Naive thymus-derived CD4-positive, alpha-beta T cell (primary cell): ENCODE measurements at regions not wholly inside any gene's neighbourhood (a gene's known extent, or its start where the extent isn't known, plus 50 kb on each side); places are given as distances from the start of the nearest gene placed in this dataset.

ENCODE experiments used
- ATAC-seq: fragments of 150-1000 bp; cut with Tn5 transposase; 2 replicates; pipeline ENCODE4 v1.10.0; 2021; ENCODE audit warnings: mild to moderate bottlenecking, moderate library complexity
- CTCF ChIA-PET: fragments of 350-600 bp; sonication (Branson Sonifier 250); formaldehyde crosslinking; loops from one replicate; lab custom pipeline; 2021; ENCODE audit warnings: antibody characterized with exemption; lab: Charles Lee
- POLR2A ChIA-PET: fragments of 350-600 bp; sonication (Branson Sonifier 250); formaldehyde crosslinking; loops from one replicate; lab custom pipeline; 2021; ENCODE audit warnings: antibody characterized with exemption, inconsistent platforms; lab: Charles Lee
- DNase-seq, 9 donors: peaks; one replicate each; pipeline versions ENCODE4 v3.0.0 to v3.0.0-alpha.2; 2020 to 2022; ENCODE audit warnings: mixed read lengths in 1 of 9
- H3K27ac ChIP-seq: one replicate; pipeline ENCODE4 v1.7.0; 2013; ENCODE audit warnings: mild to moderate bottlenecking, low read depth, low read length, moderate library complexity
- H3K27me3 ChIP-seq, 2 donors: one replicate each; pipeline ENCODE4 v1.7.0; 2013; ENCODE audit warnings: low read length in 2 of 2, mild to moderate bottlenecking in 2 of 2, moderate library complexity in 2 of 2; ENCODE audit not compliant: control insufficient read depth in 2 of 2, insufficient read depth in 2 of 2
- H3K36me3 ChIP-seq, 3 experiments: 1 replicate in 2 of 3; 2 replicates in 1 of 3; pipeline ENCODE4 v1.7.0; 2013; ENCODE audit warnings: low read length in 3 of 3, mild to moderate bottlenecking in 3 of 3, moderate library complexity in 1 of 3; ENCODE audit not compliant: insufficient read depth in 3 of 3, control insufficient read depth in 2 of 3
- H3K4me1 ChIP-seq, 2 donors: one replicate each; pipeline ENCODE4 v1.7.0; 2013; ENCODE audit warnings: low read length in 2 of 2, mild to moderate bottlenecking in 2 of 2, moderate library complexity in 1 of 2; ENCODE audit not compliant: control insufficient read depth in 2 of 2, insufficient read depth in 2 of 2
- H3K4me3 ChIP-seq: 2 replicates; pipeline ENCODE4 v1.7.0; 2013; ENCODE audit warnings: mild to moderate bottlenecking, low read length
- H3K9me3 ChIP-seq, 3 experiments: 1 replicate in 2 of 3; 2 replicates in 1 of 3; pipeline ENCODE4 v1.7.0; 2013; ENCODE audit warnings: low read length in 3 of 3; ENCODE audit not compliant: control insufficient read depth in 2 of 3
- H3K27ac Mint-ChIP-seq, 9 donors: one replicate each; pipeline ENCODE4 v1.8.0; 2020 to 2022; ENCODE audit warnings: mixed read lengths in 9 of 9, mild to moderate bottlenecking in 8 of 9, moderate library complexity in 5 of 9, inconsistent platforms in 2 of 9
- H3K27me3 Mint-ChIP-seq, 5 donors: one replicate each; pipeline ENCODE4 v1.8.0; 2021 to 2022; ENCODE audit warnings: mixed read lengths in 5 of 5, mild to moderate bottlenecking in 1 of 5
- H3K36me3 Mint-ChIP-seq, 5 donors: one replicate each; pipeline ENCODE4 v1.8.0; 2020 to 2022; ENCODE audit warnings: mixed read lengths in 5 of 5, mild to moderate bottlenecking in 3 of 5, inconsistent platforms in 1 of 5
- H3K4me1 Mint-ChIP-seq, 7 donors: one replicate each; pipeline ENCODE4 v1.8.0; 2020 to 2022; ENCODE audit warnings: mixed read lengths in 7 of 7, mild to moderate bottlenecking in 3 of 7, inconsistent platforms in 1 of 7
- H3K4me3 Mint-ChIP-seq, 10 donors: one replicate each; pipeline ENCODE4 v1.8.0; 2020 to 2022; ENCODE audit warnings: mild to moderate bottlenecking in 10 of 10, mixed read lengths in 10 of 10, moderate library complexity in 6 of 10, inconsistent platforms in 2 of 10
- H3K9me3 Mint-ChIP-seq, 11 donors: one replicate each; pipeline ENCODE4 v1.8.0; 2020 to 2022; ENCODE audit warnings: mixed read lengths in 11 of 11, mild to moderate bottlenecking in 4 of 11, inconsistent platforms in 1 of 11, moderate library complexity in 1 of 11
- intact Hi-C, 2 donors: fragments of 100-400 bp; cut with micrococcal nuclease; formaldehyde crosslinking; loops; one replicate each; pipeline ENCODE4 v1.15.1; 2023

DNA sequence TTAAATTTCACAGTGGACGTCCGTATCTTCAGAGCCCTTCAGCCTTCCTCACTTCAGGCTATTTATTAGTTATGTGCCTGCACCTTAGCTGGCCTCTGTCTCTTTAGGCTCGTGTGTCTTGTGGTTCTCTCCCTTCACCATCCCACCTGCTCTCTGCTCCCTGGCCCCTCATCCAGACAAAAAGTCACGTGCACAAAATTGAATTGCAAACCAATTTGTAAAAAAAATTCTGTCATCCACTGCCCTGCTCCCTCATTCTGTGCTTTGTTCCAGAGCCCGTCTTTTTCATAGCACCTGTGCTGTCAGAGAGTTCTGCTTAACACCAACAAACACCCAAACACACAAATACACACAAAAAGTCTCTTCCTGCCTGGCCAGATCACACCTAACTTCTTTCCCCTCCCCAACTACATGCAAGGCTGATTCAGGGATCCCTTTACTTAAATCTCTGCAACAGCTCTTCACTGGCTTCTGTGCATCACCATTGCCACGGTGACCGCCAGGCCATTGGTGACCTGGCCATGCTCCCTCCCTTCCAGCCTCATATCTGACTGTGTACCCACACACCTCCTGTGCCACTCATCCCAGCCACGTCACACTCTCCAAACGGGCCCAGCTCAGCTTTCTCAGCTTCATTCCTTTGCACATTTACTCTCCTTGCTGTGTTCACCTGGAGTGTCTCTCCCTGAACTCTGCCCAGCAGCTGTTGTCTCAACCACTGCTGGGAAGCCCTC is 205.7 kb downstream of the TTC8 start:
- Histone ChIP-seq H3K27ac (no peak overlapping the region), H3K36me3 (no peaks in the 10 kb centered on the region), H3K27me3 (peaks cover 0 to 15% of the 10 kb centered on the region in 2 donors), H3K4me1 (peaks cover 4 to 5% of the 10 kb centered on the region in 2 donors), H3K9me3 (no peaks in the 10 kb centered on the region), H3K4me3 (no peak overlapping the region)
- DNase-seq (no peak), ATAC-seq (no peak)
- intact Hi-C loops = loop anchor here (5.0 to 10.0 kb wide), 3 partner anchors 363 to 1205 kb away; no protein-coding TSS in a partner anchor
- ChIA-PET POLR2A (no interaction called here), CTCF (no interaction called here)
- peaks cover 0 to 14% (median 2%) of the 10 kb centered on the region in 11 donors for H3K9me3 Mint-ChIP-seq
- peaks cover 0 to 4% (median 0%) of the 10 kb centered on the region in 5 donors for H3K36me3 Mint-ChIP-seq
- H3K27ac Mint-ChIP-seq = no peak overlapping the region
- H3K4me3 Mint-ChIP-seq = no peak overlapping the region
- H3K27me3 Mint-ChIP-seq = peaks cover 39 to 59% (median 51%) of the 10 kb centered on the region in 5 donors
- H3K4me1 Mint-ChIP-seq = peaks cover 0 to 7% (median 0%) of the 10 kb centered on the region in 7 donors

DNA sequence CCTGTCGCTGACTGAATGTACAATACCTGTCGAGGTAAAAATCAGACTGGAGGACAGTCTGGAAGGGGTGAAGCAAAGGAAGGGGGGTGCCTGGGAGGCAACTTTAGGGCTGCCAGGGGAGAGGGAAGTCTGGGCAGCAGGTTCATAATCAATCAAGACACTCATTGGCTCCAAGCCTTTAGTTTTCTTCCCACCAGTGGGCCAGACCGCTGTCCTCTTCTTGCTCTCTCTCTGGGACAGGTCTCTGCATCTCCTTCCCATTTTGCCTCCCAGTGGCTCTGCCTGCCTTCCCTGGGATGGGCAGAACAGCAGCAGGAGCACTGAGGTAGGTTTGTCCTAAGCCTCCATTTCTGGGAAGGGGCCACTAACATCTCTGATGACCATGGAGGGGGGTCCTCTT is 206.5 kb downstream of the TTC8 start:
- CTCF ChIA-PET = no interaction called here
- DNase-seq (no peak), ATAC-seq (no peak)
- H3K27me3 ChIP-seq = peaks cover 0 to 11% of the 10 kb centered on the region in 2 donors
- POLR2A ChIA-PET = no interaction called here
- Mint-ChIP-seq H3K9me3 (peaks cover 0 to 14% (median 2%) of the 10 kb centered on the region in 11 donors), H3K4me1 (peaks cover 0 to 7% (median 0%) of the 10 kb centered on the region in 7 donors), H3K4me3 (no peak overlapping the region), H3K36me3 (peaks cover 0 to 4% (median 0%) of the 10 kb centered on the region in 5 donors), H3K27ac (no peak overlapping the region), H3K27me3 (peaks cover 39 to 52% (median 49%) of the 10 kb centered on the region in 5 donors)
- H3K4me3 ChIP-seq = no peak overlapping the region
- no peaks in the 10 kb centered on the region for H3K9me3 ChIP-seq
- H3K4me1 ChIP-seq = peaks cover 4 to 5% of the 10 kb centered on the region in 2 donors
- intact Hi-C loops = no loop called here
- no peaks in the 10 kb centered on the region for H3K36me3 ChIP-seq
- H3K27ac ChIP-seq = no peak overlapping the region

- Mint-ChIP-seq H3K36me3 (peaks cover 0 to 4% (median 3%) of the 10 kb centered on the region in 5 donors), H3K9me3 (peaks cover 0 to 14% (median 3%) of the 10 kb centered on the region in 11 donors), H3K27ac (no peak overlapping the region), H3K4me1 (peaks cover 0 to 7% (median 0%) of the 10 kb centered on the region in 7 donors), H3K4me3 (no peak overlapping the region), H3K27me3 (peaks cover 40 to 57% (median 50%) of the 10 kb centered on the region in 5 donors)
- Histone ChIP-seq H3K27me3 (peaks cover 0 to under 1% of the 10 kb centered on the region in 2 donors), H3K4me3 (no peak overlapping the region), H3K4me1 (peaks cover 0 to 4% of the 10 kb centered on the region in 2 donors), H3K36me3 (no peaks in the 10 kb centered on the region), H3K27ac (no peak overlapping the region), H3K9me3 (no peaks in the 10 kb centered on the region)
- ChIA-PET POLR2A (no interaction called here), CTCF (no interaction called here)
- no peak for ATAC-seq
- DNase-seq = no peak
- intact Hi-C loops = no loop called here
Measured at GRCh38 chr14:89032086-89032649, 207.7 kb downstream of the TTC8 start.

DNA sequence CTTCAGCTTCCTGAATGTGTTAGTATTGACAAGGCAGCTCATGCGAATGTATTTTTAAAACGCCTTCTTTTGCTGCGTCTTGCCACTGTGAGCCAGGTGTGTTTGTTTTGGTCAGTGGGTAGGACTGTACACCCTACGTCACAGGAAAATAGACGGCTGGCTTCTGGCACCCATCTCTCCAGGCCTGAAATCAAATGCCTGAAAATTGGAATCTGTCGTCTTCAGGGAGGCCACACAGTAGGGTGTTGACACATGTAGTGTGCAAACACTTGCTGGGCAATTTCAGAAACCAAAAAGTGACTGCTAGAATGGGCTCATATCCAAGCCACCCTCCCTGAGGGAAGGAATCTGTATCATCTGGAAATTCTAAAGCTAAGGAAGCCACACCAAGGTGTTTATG is 209.3 kb downstream of the TTC8 start:
- ChIA-PET CTCF (no interaction called here), POLR2A (no interaction called here)
- intact Hi-C loops = no loop called here
- Histone ChIP-seq H3K27ac (no peak overlapping the region), H3K4me3 (no peak overlapping the region), H3K9me3 (no peaks in the 10 kb centered on the region), H3K36me3 (no peaks in the 10 kb centered on the region), H3K4me1 (no peaks in the 10 kb centered on the region), H3K27me3 (no peaks in the 10 kb centered on the region)
- Mint-ChIP-seq H3K27me3 (peaks cover 30 to 50% (median 44%) of the 10 kb centered on the region in 5 donors), H3K9me3 (peaks cover 0 to 11% (median 2%) of the 10 kb centered on the region in 11 donors), H3K27ac (no peak overlapping the region), H3K4me3 (no peak overlapping the region), H3K36me3 (peaks cover 0 to 5% (median under 1%) of the 10 kb centered on the region in 5 donors), H3K4me1 (peaks cover 0 to 4% (median 0%) of the 10 kb centered on the region in 7 donors)
- DNase-seq (no peak), ATAC-seq (no peak)

DNA sequence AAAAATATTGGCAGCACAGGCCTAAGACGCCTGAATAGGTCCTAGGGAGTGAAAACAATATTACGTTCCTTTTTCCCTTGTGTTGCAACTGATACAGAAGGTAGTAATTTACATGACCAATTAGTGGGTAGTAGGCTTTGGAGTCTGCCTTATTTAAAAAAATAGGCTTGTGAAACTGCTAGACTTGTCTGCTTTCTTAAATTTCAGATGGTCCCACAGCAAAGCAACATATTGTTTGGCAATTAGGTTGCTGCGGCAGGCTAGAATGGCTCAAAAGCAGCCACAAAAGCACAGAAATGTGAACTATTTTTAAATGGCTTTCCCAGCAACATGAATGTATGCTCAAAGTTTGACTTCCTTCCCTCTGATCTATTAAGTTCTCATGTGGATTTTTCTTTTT is 211.9 kb downstream of the TTC8 start:
- no peak overlapping the region for H3K27ac Mint-ChIP-seq
- peaks cover 21 to 36% (median 29%) of the 10 kb centered on the region in 5 donors for H3K27me3 Mint-ChIP-seq
- ChIA-PET CTCF (no interaction called here), POLR2A (no interaction called here)
- Histone ChIP-seq H3K9me3 (no peaks in the 10 kb centered on the region), H3K4me1 (peaks cover 6 to 10% of the 10 kb centered on the region in 2 donors), H3K4me3 (no peak overlapping the region), H3K27ac (no peak overlapping the region), H3K36me3 (no peaks in the 10 kb centered on the region), H3K27me3 (peaks cover 0 to 3% of the 10 kb centered on the region in 2 donors)
- DNase-seq = no peak
- ATAC-seq = no peak
- intact Hi-C loops = no loop called here
- H3K4me1 Mint-ChIP-seq = peaks cover 0 to 14% (median 13%) of the 10 kb centered on the region in 7 donors
- peaks cover 0 to 6% (median 0%) of the 10 kb centered on the region in 11 donors for H3K9me3 Mint-ChIP-seq
- H3K36me3 Mint-ChIP-seq = peaks cover 0 to 5% (median under 1%) of the 10 kb centered on the region in 5 donors
- H3K4me3 Mint-ChIP-seq = no peak overlapping the region

- H3K27ac Mint-ChIP-seq = peak overlapping the region in 1 of 9 donors; percentile 16
- CTCF ChIA-PET = no interaction called here
Measured at GRCh38 chr14:89037065-89037464, 212.6 kb downstream of the TTC8 start.

More at GRCh38 chr14:89037065-89037464, 212.6 kb downstream of the TTC8 start:
- Mint-ChIP-seq H3K4me3 (no peak overlapping the region), H3K4me1 (peaks cover 0 to 16% (median 13%) of the 10 kb centered on the region in 7 donors), H3K36me3 (peaks cover 0 to 5% (median 2%) of the 10 kb centered on the region in 5 donors), H3K9me3 (peaks cover 0 to 6% (median 2%) of the 10 kb centered on the region in 11 donors), H3K27me3 (peaks cover 21 to 36% (median 29%) of the 10 kb centered on the region in 5 donors)
- POLR2A ChIA-PET = no interaction called here
- no peak for ATAC-seq
- Histone ChIP-seq H3K4me1 (peaks cover 6 to 10% of the 10 kb centered on the region in 2 donors), H3K9me3 (no peaks in the 10 kb centered on the region), H3K27ac (no peak overlapping the region), H3K27me3 (peaks cover 0 to 3% of the 10 kb centered on the region in 2 donors), H3K36me3 (no peaks in the 10 kb centered on the region), H3K4me3 (no peak overlapping the region)
- intact Hi-C loops = no loop called here
- no peak for DNase-seq
